Nephron (organoid): ENCODE measurements at regions not wholly inside any gene's neighbourhood (a gene's known extent, or its start where the extent isn't known, plus 50 kb on each side); places are given as distances from the start of the nearest gene placed in this dataset.
"Not testable (repeated sequence)": the region's sequence is repeated elsewhere in the genome, so short reads cannot be mapped to it uniquely, and the experiment has no call there.

Experiments
- H3K27ac Mint-ChIP-seq, 3 experiments: 2 replicates each; pipeline ENCODE4 v1.8.0; 2020; ENCODE audit warnings: mixed read lengths in 3 of 3, mild to moderate bottlenecking in 2 of 3, moderate library complexity in 1 of 3
- H3K27me3 Mint-ChIP-seq: 2 replicates; pipeline ENCODE4 v1.8.0; 2021; ENCODE audit warnings: low read depth, mild to moderate bottlenecking, moderate library complexity, mixed read lengths
- H3K36me3 Mint-ChIP-seq: 2 replicates; pipeline ENCODE4 v1.8.0; 2020; ENCODE audit warnings: low read depth, mixed read lengths
- H3K4me1 Mint-ChIP-seq: 2 replicates; pipeline ENCODE4 v1.8.0; 2020; ENCODE audit warnings: mixed read lengths
- H3K4me3 Mint-ChIP-seq, 3 experiments: 2 replicates each; pipeline ENCODE4 v1.8.0; 2020; ENCODE audit warnings: mild to moderate bottlenecking in 3 of 3, mixed read lengths in 3 of 3, moderate library complexity in 2 of 3
- H3K9me3 Mint-ChIP-seq: 2 replicates; pipeline ENCODE4 v1.8.0; 2020; ENCODE audit warnings: mixed read lengths
- TF ChIP-seq, protein P1 (sequence below), 3 experiments: fragments of 200-600 bp; sonication (generic); IDR thresholded peaks; one replicate each; pipeline ENCODE4 v1.5.0; 2021; ENCODE audit warnings: antibody characterized with exemption in 3 of 3; ENCODE audit not compliant: unreplicated experiment in 3 of 3

DNA sequence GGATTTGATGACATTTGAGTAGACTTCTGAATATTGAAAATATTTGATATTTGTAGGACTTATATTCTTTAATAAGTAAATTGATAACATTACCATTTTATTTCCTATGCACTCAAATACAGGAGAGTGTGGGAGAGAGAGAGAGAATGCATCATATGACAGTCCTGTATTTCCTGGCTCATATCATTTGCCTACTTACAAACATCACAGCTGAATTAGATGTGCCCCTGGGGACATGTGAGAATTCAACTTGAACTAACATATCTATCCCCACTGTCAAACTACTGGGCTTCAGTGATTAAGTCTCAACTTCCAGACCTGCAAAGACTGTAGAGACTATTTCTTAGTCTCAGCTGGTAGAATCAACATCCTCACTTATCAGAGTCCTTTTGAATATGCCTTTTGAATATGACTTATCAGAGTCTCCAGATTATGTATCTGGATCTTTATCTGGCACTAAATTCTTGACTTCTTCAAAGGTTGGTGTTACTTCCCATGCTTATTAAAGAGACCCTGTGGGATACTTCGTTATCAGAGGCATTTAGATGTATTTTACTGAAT is 75.5 kb downstream of the PABPC4L start:
- Mint-ChIP-seq H3K36me3 (no peaks in the 10 kb centered on the region), H3K27me3 (no peaks in the 10 kb centered on the region), H3K4me3 (no peak overlapping the region), H3K9me3 (peaks cover 24% of the 10 kb centered on the region), H3K4me1 (no peaks in the 10 kb centered on the region), H3K27ac (no peak overlapping the region)
- TF ChIP-seq, protein P1, sequence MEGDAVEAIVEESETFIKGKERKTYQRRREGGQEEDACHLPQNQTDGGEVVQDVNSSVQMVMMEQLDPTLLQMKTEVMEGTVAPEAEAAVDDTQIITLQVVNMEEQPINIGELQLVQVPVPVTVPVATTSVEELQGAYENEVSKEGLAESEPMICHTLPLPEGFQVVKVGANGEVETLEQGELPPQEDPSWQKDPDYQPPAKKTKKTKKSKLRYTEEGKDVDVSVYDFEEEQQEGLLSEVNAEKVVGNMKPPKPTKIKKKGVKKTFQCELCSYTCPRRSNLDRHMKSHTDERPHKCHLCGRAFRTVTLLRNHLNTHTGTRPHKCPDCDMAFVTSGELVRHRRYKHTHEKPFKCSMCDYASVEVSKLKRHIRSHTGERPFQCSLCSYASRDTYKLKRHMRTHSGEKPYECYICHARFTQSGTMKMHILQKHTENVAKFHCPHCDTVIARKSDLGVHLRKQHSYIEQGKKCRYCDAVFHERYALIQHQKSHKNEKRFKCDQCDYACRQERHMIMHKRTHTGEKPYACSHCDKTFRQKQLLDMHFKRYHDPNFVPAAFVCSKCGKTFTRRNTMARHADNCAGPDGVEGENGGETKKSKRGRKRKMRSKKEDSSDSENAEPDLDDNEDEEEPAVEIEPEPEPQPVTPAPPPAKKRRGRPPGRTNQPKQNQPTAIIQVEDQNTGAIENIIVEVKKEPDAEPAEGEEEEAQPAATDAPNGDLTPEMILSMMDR (IDR thresholded peaks at IDR 0.05; ENCODE audit: unreplicated experiment in 3 of 3): no peak

DNA sequence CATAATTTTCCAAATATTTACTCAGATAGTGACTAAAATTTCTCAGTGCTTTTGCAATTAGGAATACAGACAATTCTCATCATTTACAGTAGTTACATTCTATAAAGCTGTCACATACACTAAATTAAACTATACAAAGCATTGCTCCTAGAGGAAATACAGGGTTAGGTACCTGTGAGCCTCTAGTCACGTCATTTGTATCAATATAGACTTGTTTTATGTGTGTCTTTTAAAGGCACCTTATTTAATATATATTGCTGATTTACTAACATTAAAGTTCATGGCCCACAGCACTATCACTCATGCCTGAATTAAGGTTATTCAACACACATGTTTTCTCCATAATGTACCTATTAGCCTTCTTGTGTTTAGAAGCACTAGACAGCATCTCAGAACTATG is 78.7 kb downstream of the PABPC4L start:
- TF ChIP-seq, protein P1 (IDR thresholded peaks at IDR 0.05; ENCODE audit: unreplicated experiment in 3 of 3): no peak
- no peaks in the 10 kb centered on the region for H3K4me1 Mint-ChIP-seq
- no peaks in the 10 kb centered on the region for H3K36me3 Mint-ChIP-seq
- no peak overlapping the region for H3K27ac Mint-ChIP-seq
- no peak overlapping the region for H3K4me3 Mint-ChIP-seq
- no peaks in the 10 kb centered on the region for H3K27me3 Mint-ChIP-seq
- peaks cover 8% of the 10 kb centered on the region for H3K9me3 Mint-ChIP-seq

DNA sequence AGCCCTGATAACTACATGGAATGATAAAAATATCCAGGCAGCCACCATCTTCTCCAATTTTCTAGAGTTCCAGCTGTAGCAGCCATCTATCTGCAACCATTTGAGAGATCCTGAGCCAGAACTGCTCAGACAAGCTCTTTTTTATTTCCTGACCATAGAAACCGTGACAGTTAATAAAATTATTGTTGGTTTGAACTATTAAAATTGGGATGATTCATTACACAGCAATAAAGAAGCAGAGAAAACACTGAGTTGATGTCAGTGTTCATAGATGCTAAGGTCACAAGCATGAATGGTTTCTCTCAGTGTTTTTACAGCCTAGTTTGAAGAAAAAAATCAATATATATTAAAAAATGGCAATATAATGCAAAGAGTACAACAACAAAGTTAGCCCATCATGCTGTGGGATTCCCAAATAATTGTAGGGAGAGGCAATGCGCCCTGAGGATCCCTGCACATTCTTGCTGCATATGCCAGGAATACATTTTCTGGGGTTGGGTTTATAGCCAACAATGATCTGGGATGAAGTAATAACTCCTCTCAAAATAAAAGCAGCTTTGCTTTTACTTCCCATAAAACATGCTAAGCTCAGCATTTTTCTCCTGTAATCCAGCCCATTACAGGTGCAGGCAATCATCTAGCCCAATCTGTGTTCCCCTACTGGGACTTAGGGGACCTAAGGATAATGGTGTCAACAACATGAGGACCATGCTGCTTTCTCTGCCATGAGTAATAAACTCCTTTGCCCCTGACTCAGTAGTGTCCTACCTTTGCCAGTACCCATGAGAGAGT is 84.0 kb downstream of the PABPC4L start:
- TF ChIP-seq, protein P1 (IDR thresholded peaks at IDR 0.05; ENCODE audit: unreplicated experiment in 3 of 3): no peak
- H3K36me3 Mint-ChIP-seq: no peaks in the 10 kb centered on the region
- no peak overlapping the region for H3K4me3 Mint-ChIP-seq
- no peaks in the 10 kb centered on the region for H3K9me3 Mint-ChIP-seq
- peak overlapping the region; percentile 13 to 92 (median 29) for H3K27ac Mint-ChIP-seq
- no peaks in the 10 kb centered on the region for H3K4me1 Mint-ChIP-seq
- H3K27me3 Mint-ChIP-seq: no peaks in the 10 kb centered on the region

DNA sequence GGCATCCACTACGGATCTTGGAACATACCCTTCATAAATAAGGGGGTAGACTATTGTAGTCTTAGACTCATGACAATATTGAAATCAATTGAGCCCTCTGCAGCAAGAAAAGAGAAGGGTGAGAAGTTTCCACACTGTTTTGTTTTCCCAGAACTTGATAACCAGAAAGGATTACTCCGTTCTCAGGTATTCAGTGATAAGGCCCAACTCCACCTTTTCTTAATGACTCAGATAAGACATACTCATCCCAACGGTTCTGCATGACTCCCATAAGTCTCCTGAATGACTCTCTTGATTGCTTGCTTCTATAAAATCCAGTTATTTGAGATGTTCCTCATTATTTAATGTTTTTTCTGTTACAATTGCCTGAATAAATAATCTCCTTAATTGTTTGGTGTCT is 111.7 kb downstream of the PABPC4L start:
- Mint-ChIP-seq H3K27me3 (no peaks in the 10 kb centered on the region), H3K36me3 (no peaks in the 10 kb centered on the region), H3K9me3 (no peaks in the 10 kb centered on the region), H3K4me1 (no peaks in the 10 kb centered on the region), H3K4me3 (no peak overlapping the region), H3K27ac (no peak overlapping the region)
- TF ChIP-seq, protein P1 (IDR thresholded peaks at IDR 0.05; ENCODE audit: unreplicated experiment in 3 of 3): no peak

DNA sequence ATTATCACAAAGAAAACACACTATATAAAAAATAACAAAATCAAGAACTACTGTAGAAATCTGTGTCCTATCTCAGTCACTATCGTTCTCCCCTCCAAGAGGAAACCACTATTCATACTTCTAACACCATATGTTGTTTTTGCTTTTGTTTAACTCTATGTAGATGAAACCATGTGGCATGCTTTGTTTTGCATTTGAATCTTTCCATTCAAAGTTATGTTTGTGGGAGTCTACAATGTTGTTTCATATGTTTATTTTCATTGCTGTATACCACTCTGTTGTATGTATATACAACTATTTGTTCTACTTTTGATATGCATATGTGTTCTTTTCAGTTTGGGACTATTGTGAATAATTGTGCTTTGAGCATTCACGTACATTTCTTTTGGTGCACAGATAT is 116.1 kb downstream of the PABPC4L start:
- no peaks in the 10 kb centered on the region for H3K27me3 Mint-ChIP-seq
- no peaks in the 10 kb centered on the region for H3K4me1 Mint-ChIP-seq
- H3K27ac Mint-ChIP-seq: no peak overlapping the region
- no peaks in the 10 kb centered on the region for H3K9me3 Mint-ChIP-seq
- no peaks in the 10 kb centered on the region for H3K36me3 Mint-ChIP-seq
- no peak overlapping the region for H3K4me3 Mint-ChIP-seq
- TF ChIP-seq, protein P1 (IDR thresholded peaks at IDR 0.05; ENCODE audit: unreplicated experiment in 3 of 3): no peak

DNA sequence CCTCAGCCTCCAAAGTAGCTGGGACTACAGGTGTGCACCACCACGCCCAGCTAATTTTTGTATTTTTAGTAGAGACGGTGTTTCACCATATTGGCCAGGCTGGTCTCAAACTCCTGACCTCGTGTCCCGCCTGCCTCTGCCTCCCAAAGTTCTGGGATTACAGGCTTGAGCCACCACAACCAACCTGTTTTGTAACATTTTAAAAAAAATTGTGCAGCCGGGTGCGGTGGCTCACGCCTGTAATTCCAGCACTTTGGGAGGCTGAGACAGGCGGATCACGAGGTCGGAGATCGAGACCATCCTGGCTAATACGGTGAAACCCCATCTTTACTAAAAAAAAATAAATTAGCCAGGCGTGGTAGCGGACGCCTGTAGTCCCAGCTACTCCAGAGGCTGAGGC is 122.5 kb downstream of the PABPC4L start:
- not testable (repeated sequence) for H3K4me1 Mint-ChIP-seq, H3K36me3 Mint-ChIP-seq, H3K27ac Mint-ChIP-seq, H3K9me3 Mint-ChIP-seq, H3K27me3 Mint-ChIP-seq, H3K4me3 Mint-ChIP-seq
